RWPE1 (cell line): ENCODE measurements at regions not wholly inside any gene's neighbourhood (a gene's known extent, or its start where the extent isn't known, plus 50 kb on each side); places are given as distances from the start of the nearest gene placed in this dataset.

Experiments used
- CTCF ChIA-PET: fragments of 350-600 bp; sonication (Branson Sonifier 250); formaldehyde crosslinking; extraction: SDS; loops from one replicate; lab custom pipeline; 2021; lab: Yijun Ruan, JAX
- POLR2A ChIA-PET: fragments of 400-600 bp; formaldehyde crosslinking; extraction: SDS; loops from one replicate; lab custom pipeline; 2020; ENCODE audit warnings: antibody characterized with exemption; ENCODE audit not compliant: low non-redundant PET; lab: Yijun Ruan, JAX
- DNase-seq: peaks from one replicate; pipeline ENCODE4 v3.0.0; 2012; ENCODE audit warnings: low spot score
- H3K27ac ChIP-seq: fragments of 450-650 bp; 2 replicates; pipeline ENCODE4 v1.5.1; 2017
- CTCF ChIP-seq: fragments of 450-650 bp; conservative IDR thresholded peaks from 2 replicates; pipeline ENCODE4 v1.5.1; 2017; ENCODE audit warnings: low read depth, mild to moderate bottlenecking

GRCh38 chr12:31778687-31779086 lies 49.9 kb upstream of the AMN1 start:
- H3K27ac ChIP-seq, result no peak overlapping the region
- TF ChIP-seq CTCF, result no peak
- no peak for DNase-seq
- ChIA-PET POLR2A (no interaction called here), CTCF (interaction anchor here (0.6 kb wide), 1 partner anchor 178 kb away, joined by 3 read pairs; no protein-coding TSS in a partner anchor)
